HuH-7 (cell line): ENCODE measurements at regions not wholly inside any gene's neighbourhood (a gene's known extent, or its start where the extent isn't known, plus 50 kb on each side); places are given as distances from the start of the nearest gene placed in this dataset.

Source experiments
- DNase-seq: peaks from one replicate; pipeline ENCODE4 v3.0.0; 2011; ENCODE audit warnings: low spot score

DNA sequence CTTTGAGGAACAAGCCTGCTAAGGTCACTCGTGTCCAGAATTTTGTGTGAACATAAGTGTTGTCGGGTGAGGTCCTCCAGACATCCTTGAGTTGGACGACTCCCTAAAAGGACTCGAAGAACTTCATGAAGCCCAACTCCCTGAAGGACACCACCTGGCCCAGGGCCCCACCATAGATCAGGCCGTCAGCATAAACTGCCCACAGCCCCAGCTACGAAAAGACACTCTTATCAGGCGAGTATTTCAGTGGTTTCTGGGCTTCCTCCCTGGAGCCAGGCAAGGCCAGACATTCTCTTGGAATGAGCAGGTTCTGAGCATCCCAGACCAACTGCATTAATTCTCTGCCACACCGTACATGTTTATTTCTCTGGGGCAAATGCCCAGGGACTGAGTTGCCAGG is 170.1 kb downstream of the IGLL1 start:
- no peak for DNase-seq

DNA sequence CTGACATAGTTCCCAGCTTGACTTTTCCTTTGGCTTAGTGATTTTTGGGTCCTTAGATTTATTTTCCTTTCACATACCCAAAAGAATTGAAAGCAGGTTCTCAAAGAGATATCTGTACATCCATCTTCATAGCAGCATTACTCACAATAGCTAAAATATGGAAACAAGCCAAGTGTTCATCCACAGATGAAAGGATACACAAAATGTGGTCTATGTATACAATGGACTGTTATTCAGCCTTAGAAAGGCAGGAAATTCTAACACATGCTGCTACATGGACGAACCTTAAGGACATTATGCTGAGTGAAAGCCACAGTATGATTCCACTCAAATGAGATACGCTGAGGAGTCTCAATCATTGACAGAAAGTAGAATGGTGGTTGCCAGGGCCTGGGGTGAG is 171.8 kb downstream of the IGLL1 start:
- no peak for DNase-seq

DNA sequence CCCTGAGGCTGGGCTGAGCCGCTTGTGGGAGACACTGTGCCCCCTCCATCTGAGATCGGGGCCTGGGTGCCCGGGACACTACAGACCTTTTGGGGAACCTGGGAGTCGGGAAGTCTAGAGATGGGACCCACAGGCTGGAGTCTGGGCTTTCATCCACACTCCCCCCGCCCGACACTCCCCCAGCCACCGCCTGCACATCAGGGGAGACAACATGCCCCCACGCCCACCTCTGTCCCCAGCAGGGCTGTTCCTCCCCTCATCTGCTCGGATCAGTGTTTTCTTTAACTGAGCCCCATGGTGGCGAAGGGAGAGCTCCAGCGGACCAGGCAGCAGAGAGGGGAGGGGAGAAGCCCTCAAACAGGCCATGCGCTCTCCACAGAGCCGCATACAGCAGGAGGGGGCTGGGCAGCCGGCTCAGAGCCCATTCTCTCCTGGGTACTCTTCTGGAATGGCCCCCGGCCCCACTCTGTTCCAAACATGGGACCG is 174.7 kb downstream of the IGLL1 start:
- no peak for DNase-seq

DNA sequence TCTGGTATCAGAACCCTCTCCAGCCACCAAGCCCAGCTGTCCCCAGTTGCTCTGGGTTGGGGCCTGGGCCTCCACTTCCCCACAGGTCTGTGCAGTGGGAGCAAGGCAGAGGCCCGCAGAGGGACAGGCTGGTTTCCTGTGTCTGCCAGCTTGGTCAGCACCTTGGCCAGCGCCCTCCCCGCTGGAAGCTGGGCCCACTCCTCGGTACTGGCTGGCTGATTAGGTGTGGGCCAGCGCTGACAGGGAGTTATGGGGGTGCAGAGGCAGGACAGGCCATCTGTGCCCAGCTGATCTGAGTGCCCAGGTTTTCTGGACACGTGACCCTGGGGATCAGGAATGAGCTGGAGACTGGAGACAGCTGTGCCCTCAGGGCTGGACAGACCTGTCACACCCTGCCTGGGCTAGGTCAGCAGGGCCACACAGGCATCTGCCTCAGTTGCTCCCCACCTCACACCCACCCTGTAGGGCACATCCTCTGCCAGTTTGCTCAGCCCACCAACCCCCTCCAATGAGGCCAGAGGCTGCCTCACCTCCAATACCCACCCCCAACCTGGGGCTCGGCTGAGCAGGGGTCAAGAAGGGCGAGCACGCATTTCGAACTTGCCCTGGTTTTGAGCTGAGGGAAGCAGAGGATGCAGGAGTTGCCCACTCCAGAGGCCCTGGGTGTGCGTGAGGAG is 175.3 kb downstream of the IGLL1 start:
- DNase-seq = peak; percentile 73

DNA sequence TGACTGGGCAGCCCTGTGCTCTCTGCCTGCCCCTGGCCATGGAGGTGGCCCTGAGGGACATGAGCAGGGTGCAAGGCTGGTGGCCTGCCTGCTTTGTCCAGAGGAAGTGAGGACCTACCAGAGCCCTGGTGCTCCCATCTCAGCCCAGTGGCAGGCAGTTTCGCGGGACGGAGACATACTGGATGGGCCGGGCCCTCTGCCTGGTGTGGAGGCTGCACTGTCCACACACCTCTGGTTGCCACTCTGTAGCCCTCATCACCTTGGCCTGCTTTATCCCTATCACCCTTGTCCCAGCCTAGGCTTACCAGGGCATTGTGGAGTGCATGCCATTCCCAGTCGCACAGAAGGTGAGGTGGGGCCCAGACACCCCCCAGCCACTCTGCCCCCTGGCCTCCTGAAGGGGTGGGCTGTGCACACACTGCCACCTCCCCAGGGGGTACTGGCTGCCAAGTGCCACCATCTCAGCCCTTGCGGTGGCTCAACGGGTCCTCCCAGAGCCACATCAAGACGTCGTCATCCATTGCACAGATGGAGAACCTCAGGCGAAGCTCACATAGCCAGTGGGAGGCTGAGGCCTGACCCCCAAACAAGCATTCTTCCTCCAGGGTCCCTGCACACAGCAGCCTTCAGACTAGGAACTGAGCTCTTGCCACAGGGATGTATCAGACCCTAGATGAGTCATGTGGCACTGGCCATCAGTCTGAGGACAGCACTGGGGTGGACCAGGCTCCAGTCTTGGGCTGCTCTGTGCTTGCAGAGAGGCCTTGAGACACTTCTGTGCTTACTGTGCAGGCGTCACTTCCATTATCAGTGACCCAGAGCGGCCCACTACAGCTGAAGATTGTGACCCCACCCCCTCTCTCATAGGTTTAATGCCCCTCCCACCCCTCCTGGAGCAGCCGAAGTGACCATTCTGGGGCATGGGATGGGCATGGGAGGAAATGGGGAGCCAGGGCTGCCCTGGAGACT is 176.1 kb downstream of the IGLL1 start:
- DNase-seq = no peak

DNA sequence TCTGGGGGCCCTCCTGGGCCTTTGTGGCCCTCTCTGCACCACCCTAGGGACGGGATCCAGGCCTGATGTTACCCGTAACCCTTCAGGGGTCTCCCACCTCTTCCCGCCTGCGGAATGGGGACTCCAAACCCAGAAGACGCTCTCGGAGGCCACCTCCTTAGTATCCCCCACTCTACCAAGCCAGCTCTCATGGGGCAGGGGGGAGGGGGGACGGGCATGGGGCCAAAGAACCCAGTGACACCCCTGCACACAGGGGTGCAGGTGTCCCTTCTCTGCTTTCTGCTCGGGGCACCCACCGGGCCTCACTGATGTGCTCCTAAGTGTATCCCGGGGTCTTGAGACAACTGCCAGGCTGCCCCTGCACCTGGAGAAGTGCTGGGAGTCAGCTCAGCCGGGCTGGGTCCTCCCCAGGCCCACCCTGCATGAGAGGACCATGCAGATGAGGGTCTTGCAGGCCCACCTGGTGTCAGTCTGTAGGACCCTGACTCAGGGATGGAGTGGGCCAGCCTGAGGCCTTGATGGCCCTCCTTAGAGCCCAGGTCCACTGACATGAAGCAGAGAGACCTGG is 176.9 kb downstream of the IGLL1 start:
- no peak for DNase-seq

DNA sequence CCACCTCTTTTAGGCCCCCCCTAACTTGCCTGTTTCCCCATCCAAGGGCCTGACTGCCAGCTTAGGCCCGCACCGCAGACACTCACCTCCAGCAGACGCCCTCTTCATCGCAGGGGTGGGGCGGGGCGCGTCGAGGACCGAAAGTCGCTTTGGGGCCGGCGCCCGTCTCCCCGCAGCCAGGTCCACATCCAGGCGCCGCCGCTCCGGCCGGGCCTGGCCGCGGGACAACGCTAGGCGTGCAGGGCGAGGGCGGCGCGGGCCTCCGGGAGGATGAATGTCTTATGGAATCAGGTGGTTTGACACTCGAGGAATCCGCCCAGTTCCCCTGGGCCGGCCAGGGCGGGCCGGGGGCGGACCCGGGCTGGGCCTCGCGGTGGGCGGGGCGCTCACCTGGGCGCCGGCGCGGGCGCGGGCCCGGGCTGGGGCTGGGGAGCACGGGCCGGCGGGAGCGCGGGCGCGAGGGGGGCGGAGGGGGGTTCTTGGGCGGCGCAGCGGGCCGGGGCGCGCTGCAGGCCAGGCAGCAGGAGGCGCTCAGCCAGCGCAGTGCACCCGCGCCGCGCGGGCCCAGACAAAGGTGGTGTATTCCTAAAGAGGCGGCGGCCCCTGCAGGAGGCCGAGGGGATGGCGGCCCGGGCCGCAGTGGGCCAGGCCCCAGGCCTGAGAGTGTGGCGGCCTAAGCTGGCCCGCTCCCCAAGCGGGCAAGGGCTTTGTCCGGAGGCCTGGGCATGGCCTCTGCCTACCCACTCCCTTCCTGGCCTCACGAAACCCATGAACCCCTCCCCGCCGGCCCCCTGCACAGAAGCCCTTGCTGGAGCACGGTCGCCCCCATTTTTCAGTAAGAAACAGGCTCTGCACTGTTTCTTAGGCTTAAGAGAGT is 177.6 kb downstream of the IGLL1 start:
- DNase-seq = peak; percentile 89

DNA sequence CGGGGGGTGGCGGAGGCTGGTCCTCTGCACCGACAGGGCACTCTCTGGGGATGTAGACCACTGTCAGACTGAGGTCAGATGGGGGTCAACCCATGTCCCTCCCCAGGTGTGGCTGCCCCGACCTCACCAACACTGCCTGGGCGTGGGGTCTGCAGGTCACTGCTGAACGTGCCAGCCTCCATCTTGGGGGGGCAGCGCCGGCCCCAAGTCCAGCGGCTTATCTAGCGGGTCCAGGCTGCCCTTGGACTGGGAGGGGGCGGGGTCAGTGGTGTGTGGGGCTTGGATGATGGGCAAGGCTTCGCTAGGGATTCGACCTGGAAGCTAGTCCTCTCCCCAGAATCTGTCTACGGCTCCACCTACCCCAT is 178.2 kb downstream of the IGLL1 start:
- no peak for DNase-seq

DNA sequence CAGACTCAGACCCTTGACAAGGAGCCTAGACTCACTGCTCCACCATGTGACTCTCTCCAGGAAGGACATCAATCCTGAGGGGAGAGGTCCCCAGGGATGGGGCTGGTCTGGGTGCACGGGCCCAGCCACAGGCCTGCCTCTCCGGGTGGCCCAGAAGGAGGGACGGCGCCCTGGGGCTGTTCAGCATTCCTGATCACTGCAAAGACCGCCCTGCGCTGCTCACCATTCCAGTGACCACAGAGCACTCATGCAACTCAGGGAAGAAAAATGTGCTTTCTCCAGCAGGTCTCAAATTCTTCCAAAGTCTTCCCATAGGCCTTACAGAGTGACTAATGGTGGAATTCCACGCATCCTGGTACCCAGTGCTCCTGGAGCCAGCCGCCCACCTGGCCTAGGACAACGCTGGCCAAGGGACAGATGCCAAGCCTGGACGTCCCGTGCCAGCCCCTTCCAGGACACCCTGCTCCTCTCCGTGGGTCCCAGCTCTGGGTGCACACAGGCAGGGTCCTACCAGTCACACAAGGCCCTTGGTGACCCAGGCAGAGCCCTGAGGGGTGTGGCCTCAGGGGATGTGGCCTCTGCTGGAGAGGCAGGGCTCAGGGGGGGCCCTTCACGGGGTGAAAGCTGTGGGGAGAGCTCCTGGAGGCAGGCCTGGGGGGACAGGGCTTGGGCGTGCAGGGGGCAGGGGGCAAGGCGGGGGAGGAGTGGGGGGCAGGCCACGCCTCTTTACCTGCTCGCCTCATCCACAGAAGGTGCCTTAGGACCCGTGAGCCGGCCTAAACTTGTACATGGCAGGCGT is 178.8 kb downstream of the IGLL1 start:
- DNase-seq = no peak

DNA sequence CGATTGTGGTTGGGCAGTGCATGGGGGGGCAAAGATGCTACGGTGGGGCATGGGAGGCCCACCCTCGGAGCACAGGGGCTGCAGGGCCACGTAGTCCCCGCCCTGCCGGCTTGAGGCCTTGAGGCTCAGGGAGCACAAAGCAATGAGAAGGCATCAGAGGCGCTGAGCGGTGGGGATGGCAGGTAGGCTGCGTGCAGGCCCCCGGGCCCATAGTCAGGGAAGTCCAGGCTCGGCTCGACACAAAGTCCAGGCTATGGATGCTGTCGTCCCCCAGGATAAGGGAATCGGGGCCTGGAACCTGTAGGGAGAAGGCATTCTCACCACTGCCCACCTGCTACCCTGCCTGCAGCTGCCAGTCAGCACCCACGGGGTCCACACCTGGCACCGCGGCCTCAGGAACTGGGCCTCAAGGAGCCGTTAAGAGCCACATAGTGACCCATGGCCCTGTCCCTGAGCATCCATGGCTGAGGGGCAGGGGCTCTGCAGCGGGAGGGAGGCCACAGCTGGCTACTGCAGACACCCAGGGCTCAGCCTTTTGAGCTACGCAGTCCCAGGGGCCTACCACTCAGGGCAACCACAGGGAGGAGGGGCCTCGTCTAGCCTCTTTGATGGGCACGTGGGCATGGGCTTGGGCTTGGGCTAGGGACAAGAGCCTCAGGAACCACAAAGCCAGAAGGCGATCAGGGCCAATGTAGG is 179.7 kb downstream of the IGLL1 start:
- no peak for DNase-seq

DNA sequence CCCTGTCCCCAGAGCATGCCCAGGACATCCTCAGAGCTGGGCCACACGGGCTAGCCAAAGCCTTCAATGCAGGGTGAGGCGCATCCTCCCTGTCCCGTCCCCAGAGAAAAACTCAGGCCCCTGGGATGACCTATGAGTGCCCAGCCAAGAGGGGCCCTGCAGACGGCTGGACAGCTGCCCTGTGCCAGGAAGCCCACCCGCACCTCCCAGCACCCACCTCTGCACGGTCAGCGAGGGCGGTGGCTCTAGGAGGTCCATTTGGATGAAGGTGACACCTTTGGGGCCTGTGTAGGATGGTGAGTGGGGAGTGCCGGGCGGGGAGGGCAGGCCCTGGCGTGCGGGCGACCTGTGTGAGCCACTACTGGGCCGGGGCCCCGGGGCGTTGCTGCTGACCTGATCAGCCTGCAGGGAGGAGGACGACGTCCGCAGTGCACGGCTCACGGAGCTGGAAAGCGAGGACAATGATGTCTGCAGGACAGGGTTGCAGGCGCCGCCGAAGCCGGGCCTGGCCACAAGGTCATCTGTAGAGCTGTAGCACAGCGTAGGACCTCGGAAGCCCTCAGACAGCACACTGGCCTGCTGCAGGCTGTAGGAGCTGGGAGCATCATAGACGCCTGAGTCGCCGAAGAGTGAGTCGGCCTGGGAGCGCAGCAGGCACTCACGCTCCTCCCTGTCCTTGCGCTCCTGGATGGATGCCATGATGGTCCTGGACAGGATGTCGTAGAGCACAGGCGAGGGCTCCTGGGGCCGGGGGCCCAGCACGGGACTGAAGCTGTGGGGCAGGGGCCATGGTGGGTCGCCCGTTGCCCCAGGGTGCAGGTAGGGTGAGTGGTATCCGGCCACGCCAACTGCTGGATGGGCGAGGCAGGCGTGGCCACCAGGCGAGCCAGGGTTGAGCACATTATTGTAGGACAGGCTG is 180.5 kb downstream of the IGLL1 start:
- DNase-seq = no peak

DNA sequence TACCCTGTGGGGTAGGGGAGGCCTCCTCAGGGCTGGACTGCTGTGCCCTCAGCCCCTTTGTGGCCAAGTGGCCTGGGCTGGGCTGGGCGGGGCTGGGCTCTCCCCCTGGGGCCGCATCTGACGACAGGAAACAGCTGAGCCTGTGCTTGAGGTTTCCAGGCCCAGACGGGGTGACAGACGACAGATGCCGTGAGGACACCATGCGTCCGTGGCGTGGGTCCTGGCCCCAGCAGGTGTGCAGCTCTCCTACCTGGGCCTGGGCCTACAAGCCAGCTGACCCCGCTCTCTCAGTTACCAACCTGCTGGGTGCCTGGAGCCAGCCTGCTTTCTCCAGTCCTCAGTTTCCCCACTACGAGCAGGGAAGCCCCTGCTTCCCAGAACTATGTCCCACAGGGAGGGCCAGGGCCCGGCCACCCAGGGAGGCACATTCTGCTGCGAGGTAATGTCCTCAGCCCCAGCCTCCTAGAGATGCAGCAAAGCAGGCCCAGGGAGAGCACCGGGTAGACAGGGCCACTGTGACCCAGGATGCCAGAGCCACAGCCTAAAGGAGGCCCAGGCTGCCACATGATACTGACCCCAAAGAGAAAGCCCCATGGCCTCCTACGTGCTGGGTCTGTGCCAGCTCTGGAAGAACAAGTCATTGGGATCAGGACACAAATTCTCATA is 181.3 kb downstream of the IGLL1 start:
- no peak for DNase-seq

DNA sequence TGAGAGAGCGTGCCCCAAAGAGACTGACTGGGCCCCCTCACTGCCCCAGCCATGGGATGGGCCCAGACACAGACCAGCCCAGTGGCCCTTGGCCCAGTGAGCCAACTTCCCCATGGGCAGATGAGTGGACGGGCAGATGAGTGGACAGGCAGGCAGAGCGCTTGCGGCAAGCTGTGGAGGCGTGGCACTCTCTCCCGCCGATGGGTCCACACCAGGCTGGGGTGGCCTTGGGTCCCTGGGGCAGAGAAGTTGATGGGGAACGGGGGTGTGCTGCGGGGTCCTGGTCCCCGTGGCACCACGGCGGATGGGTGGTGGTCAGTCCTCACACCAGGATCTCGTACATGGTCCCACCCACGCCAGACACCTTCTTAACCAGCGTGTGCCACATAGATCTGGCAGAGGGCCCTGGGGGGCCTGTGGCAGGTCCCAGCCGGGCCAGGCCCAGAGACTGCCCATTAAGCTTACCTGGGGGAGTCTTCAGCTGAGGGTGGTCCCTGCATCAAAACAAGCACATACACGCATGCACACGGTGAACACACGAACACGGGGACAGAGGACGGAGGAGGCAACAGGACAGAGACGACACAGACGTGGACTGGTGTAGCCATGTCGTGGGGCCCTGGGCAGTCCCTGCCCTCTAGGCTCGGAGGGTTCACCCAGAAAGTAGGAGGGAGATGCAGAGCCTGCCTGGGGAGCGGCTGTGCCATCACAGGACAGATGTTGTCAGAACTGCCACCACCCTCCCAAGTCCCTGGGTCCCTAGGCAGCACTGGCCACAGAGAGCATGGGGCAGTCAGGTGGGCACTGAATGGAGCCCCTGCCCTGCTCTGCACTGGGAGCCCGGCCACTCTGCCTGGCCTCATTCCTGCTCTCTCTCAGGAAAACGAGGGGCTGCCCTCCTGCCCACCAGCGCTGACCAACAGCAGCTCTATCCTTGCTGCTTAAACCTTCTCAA is 182.2 kb downstream of the IGLL1 start:
- no peak for DNase-seq

DNA sequence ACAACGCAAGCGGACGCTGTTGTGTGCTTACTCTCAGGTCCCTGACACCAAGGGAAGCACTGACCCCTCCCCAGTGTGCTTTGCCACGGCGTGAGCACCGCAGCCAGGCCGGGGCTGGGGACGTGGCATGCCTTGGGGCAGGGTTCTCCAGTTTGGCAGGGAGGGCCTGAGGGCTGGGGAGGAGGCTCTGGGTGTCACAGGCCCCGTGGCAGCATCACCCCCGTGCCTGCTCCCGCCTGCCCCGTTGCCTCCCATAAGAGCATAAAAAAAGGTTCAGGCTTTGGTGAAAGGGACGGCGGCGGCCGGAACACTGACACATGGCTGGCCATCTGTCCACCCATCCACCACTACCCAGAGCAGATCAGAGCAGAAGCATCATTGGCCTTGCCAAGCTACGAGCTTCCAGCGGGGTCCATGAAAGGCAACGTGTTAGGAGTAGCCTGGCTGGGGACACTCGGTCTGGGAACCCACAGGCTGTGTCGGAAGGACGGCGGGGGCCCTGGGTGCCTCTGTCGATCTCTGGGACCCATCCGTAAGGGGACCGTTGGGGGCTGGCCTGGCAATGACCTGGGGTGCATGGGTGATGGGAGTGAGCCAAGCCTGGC is 183.0 kb downstream of the IGLL1 start:
- DNase-seq = no peak

DNA sequence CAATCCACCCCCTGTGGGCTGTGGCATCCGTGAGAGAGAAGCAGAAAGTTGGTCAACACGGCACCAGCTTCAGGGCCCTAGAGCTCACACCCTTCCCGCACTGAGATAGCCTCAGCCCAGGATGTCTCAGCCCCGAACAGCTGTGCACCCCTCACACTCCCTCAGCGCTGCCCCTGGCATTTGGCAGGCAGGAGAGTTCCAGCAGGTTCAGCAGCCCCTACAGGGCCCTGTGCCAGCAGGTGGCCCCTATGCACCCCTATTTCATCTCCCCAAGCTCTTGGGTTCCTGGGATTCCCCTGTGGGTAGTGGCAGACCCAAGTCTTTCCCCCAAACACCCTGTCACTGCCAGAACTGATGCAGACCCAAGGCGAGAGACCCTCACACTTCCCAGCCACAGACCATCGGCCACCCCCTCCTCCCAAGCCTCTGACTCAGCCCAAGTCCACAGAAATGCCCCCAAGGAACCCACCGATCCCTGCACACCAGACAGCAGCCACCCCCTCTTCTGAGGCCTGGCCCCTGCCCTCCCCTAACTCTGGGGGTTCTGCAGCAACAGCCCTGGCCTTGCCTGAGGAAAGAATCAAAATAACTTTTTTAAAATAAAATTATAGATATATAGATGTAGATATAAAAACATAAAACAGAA is 183.6 kb downstream of the IGLL1 start:
- no peak for DNase-seq

DNA sequence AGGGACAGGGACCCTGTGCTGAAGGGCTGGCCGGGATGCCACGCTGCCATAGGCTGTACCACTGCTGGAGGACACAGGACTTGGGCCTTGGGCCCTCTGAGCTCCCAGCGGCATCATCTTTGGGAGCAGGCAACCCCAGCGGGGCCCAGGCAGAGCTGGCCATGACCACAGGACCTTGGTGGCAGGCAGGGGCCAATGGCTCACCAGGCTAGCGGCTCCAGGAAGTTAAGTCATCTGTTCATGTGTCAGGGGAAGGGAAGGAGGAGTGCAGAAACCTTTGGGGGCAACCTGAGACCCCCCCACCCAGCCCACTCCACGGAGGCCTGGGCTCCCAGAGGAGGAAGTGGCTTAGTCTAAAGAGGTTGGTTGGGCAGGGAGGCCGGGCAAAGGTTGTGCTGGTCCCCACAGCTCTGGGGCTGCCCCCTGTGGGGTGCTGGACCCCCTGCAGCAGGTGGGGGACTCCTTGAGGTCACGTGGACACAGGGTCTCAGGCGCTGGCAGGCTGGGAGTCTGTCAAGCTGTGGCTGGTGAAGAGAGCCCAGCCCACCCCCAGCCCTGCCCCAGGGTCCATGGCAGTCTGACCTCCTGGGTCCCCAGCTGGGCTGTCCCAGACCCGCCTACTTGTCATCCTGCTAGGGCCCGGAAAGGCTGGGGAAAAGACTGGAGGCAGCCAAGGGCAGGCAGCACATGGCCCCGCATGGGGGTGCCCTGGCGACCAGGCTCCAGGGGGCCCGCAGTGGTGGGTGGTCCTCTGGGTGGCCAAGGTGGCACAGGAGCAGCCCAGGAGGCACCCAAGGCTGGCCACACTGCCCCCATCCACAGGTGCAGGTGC is 184.3 kb downstream of the IGLL1 start:
- no peak for DNase-seq
